Duodenal mucosa (tissue), 2 donors: ENCODE measurements at regions not wholly inside any gene's neighbourhood (a gene's known extent, or its start where the extent isn't known, plus 50 kb on each side); places are given as distances from the start of the nearest gene placed in this dataset.
"Not testable (repeated sequence)": the region's sequence is repeated elsewhere in the genome, so short reads cannot be mapped to it uniquely, and the experiment has no call there.

Experiments
- H3K27ac ChIP-seq: one replicate; pipeline ENCODE4 v1.7.0; 2013; ENCODE audit warnings: low read depth, low read length
- H3K27me3 ChIP-seq, 2 donors: one replicate each; pipeline ENCODE4 v1.7.0; 2013; ENCODE audit warnings: low read length in 2 of 2, control low read depth in 1 of 2; ENCODE audit not compliant: insufficient read depth in 2 of 2, control insufficient read depth in 1 of 2
- H3K36me3 ChIP-seq, 2 donors: one replicate each; pipeline ENCODE4 v1.7.0; 2013; ENCODE audit warnings: low read length in 2 of 2, control low read depth in 1 of 2; ENCODE audit not compliant: insufficient read depth in 2 of 2, control insufficient read depth in 1 of 2
- H3K4me1 ChIP-seq, 2 donors: one replicate each; pipeline ENCODE4 v1.7.0; 2013; ENCODE audit warnings: low read length in 2 of 2, control low read depth in 1 of 2; ENCODE audit not compliant: insufficient read depth in 2 of 2, control insufficient read depth in 1 of 2
- H3K4me3 ChIP-seq, 2 donors: one replicate each; pipeline ENCODE4 v1.7.0; 2013; ENCODE audit warnings: low read length in 2 of 2, low read depth in 1 of 2
- H3K9ac ChIP-seq, 2 donors: one replicate each; pipeline ENCODE4 v1.7.0; 2013; ENCODE audit warnings: low read length in 2 of 2, low read depth in 1 of 2
- H3K9me3 ChIP-seq, 2 donors: one replicate each; pipeline ENCODE4 v1.7.0; 2013; ENCODE audit warnings: low read length in 2 of 2, control low read depth in 1 of 2; ENCODE audit not compliant: control insufficient read depth in 1 of 2

DNA sequence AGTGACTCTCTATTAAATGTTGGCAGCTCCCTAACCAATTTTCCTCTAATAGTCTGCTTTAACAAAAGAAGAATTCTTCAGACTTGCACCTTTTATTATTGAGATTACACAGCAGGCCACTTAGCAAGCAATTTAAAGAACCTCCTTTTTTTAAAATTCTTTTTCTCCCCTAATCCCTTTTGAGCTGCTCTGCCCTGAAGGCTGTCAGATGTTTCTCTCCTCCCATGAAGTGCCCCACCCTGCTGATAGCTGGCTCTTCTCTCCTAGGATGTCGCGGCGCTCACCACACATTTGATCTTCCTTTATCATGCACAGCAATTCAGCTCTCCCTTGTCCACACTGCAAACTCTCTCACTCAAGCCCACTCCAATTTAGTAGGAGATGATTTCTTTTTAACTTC is 1471.1 kb upstream of the ACO1 start:
- no peak overlapping the region for H3K4me3 ChIP-seq
- no peaks in the 10 kb centered on the region for H3K9me3 ChIP-seq
- no peak overlapping the region for H3K27ac ChIP-seq
- H3K27me3 ChIP-seq: no peaks in the 10 kb centered on the region
- no peaks in the 10 kb centered on the region for H3K36me3 ChIP-seq
- no peak overlapping the region for H3K9ac ChIP-seq
- H3K4me1 ChIP-seq: no peaks in the 10 kb centered on the region

DNA sequence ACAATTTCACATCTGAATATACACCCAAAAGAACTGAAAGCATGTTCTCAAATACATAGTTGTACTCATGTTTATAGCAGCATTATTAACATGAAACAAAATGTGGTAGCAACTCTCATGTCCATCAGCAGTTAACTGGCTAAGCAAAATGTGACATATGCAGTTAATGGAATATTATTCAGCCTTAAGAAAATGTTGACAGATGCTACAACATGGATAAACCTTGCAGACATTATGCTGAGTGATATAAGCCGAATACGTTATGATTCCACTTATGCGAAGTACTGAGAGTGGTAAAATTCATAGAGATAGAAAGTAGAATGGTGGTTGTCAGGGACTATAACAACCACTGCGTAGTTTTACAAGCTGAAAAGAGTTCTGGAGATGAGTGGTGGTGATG is 1469.0 kb upstream of the ACO1 start:
- H3K9ac ChIP-seq: no peak overlapping the region
- H3K27me3 ChIP-seq: no peaks in the 10 kb centered on the region
- no peak overlapping the region for H3K4me3 ChIP-seq
- no peak overlapping the region for H3K27ac ChIP-seq
- H3K36me3 ChIP-seq: no peaks in the 10 kb centered on the region
- no peaks in the 10 kb centered on the region for H3K4me1 ChIP-seq
- H3K9me3 ChIP-seq: no peaks in the 10 kb centered on the region

DNA sequence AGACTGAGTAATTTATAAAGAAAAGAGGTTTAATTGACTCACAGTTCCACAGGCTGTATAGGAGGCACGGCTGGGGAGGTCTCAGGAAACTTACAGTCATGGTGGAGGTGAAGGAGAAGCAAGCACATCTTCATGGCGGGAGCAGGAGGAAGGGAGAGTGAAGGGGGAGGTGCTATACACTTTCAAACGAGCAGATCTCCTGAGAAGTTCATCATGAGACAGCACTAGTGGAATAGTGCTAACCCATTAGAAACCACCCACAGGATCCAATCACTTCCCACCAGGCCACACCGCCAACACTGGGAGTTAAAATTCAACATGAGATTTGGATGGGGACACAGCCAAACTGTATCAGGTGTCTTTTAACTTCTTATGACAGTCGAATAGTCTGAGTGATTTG is 1459.3 kb upstream of the ACO1 start:
- H3K4me1 ChIP-seq: no peaks in the 10 kb centered on the region
- no peaks in the 10 kb centered on the region for H3K9me3 ChIP-seq
- no peak overlapping the region for H3K4me3 ChIP-seq
- H3K27ac ChIP-seq: no peak overlapping the region
- H3K36me3 ChIP-seq: no peaks in the 10 kb centered on the region
- no peak overlapping the region for H3K9ac ChIP-seq
- no peaks in the 10 kb centered on the region for H3K27me3 ChIP-seq

DNA sequence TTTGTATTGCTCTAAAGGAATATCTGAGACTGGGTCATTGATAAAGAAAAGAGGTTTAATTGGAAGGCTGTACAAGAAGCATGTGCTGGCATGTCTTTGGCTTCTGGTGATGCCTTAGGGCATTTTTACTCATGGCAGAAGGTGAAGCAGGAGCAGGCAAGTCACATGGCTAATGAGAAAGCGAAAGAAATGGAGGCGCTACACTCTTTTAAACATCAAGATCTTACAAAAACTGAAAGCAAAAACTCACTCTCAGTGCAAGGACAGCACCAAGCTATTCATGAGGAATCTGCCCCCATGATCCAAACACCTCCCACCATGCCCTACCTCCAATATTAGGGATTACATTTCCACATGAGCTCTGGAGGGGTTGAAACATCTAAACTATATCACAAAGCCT is 1458.8 kb upstream of the ACO1 start:
- Histone ChIP-seq H3K36me3 (no peaks in the 10 kb centered on the region), H3K27ac (no peak overlapping the region), H3K4me1 (no peaks in the 10 kb centered on the region), H3K9me3 (no peaks in the 10 kb centered on the region), H3K27me3 (no peaks in the 10 kb centered on the region), H3K4me3 (no peak overlapping the region), H3K9ac (no peak overlapping the region)

DNA sequence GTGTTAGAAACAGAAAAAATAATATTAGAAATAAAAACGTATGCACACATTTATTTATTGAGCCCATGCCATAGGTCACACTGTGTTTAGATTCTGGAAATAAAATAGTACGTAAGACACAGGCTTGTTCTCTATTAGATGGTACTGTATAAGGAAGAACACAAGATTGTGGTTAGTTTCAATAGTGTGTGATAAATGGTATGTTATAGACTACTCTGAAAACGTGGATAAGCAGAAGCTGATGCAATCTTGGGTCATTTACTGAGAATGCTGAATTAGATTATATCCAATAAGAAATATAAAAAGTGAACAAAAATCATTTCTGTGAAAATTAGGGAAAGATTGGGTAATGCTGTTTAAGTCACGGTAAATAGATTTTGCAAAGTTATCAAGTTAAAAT is 1456.4 kb upstream of the ACO1 start:
- no peaks in the 10 kb centered on the region for H3K36me3 ChIP-seq
- H3K9me3 ChIP-seq: no peaks in the 10 kb centered on the region
- no peaks in the 10 kb centered on the region for H3K27me3 ChIP-seq
- no peak overlapping the region for H3K27ac ChIP-seq
- no peak overlapping the region for H3K9ac ChIP-seq
- no peaks in the 10 kb centered on the region for H3K4me1 ChIP-seq
- no peak overlapping the region for H3K4me3 ChIP-seq

DNA sequence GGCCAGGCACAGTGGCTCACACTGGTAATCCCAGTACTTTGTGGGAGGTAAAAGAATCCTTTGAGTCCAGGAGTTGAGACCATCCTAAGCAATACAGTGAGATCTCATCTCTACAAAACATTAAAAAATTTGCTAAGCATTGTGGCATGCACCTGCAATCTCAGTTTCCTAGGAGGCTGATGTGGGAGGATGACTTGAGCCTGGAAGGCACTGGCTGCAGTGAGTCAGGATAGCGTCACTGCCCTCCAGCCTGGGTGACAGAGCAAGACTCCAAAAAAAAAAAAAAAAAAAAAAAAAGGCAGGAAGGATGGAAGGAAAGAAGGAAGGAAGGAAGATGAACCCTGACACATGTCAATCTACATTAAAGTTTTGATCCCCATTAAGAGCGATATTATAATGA is 1452.2 kb upstream of the ACO1 start:
- no peaks in the 10 kb centered on the region for H3K27me3 ChIP-seq
- H3K9ac ChIP-seq: no peak overlapping the region
- H3K9me3 ChIP-seq: no peaks in the 10 kb centered on the region
- no peak overlapping the region for H3K4me3 ChIP-seq
- H3K27ac ChIP-seq: no peak overlapping the region
- H3K36me3 ChIP-seq: no peaks in the 10 kb centered on the region
- H3K4me1 ChIP-seq: no peaks in the 10 kb centered on the region

DNA sequence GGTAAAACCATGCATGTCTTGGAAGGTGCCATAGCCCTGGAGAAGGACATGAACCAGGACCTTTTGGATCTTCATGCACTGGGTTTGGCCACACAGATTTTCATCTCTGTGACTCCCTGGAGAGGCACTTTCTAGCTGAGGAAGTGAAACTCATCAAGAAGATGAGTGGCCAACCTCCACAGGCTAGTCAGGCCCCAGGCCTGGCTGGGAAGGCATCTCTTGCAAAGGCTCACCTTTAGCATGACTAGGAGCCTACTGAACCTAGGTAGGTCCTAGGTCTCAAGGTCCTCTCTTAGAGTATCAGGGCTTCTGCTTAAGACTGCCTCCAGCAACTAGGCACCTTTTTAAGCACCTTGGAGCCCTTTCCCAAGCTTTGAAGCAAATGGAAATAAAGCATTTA is 1448.7 kb upstream of the ACO1 start:
- H3K4me3 ChIP-seq: no peak overlapping the region
- no peak overlapping the region for H3K27ac ChIP-seq
- H3K27me3 ChIP-seq: no peaks in the 10 kb centered on the region
- no peaks in the 10 kb centered on the region for H3K36me3 ChIP-seq
- H3K9me3 ChIP-seq: no peaks in the 10 kb centered on the region
- H3K9ac ChIP-seq: no peak overlapping the region
- no peaks in the 10 kb centered on the region for H3K4me1 ChIP-seq

DNA sequence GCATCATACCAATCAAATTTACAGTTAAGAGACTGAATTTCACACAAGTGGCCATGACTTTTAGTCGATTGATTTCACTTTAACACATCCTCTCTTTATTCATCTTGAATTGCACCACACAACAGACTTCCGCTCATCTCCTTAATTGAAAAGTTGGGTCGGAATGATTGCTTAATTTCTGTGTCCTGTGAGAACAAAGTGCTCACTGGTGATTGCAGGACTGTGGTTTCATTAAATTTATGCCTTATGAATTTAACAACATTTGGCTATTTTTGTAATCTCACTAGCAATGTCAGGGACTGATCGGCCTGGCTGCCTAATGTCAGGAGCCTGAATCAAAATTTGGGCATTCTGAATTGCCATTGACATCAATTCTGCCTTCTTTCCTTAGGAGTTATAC is 1447.3 kb upstream of the ACO1 start:
- Histone ChIP-seq H3K36me3 (no peaks in the 10 kb centered on the region), H3K27me3 (no peaks in the 10 kb centered on the region), H3K4me1 (no peaks in the 10 kb centered on the region), H3K9ac (no peak overlapping the region), H3K9me3 (no peaks in the 10 kb centered on the region), H3K4me3 (no peak overlapping the region), H3K27ac (no peak overlapping the region)

DNA sequence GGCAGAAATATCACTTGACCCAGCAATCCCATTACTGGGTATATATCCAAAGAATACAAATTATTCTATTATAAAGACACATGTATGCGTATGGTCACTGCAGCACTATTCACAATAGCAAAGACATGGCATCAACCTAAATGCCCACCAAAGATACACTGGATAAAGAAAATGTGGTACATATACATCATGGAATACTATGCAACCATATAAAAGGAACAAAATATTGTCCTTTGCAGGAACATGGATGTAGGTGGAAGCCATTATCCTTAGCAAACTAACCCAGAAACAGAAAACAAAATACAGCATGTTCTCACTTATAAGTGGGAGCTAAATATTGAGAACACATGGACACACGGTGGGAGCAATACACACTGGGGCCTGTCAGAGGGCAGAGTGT is 1441.6 kb upstream of the ACO1 start:
- not testable (repeated sequence) for H3K27ac ChIP-seq, H3K4me3 ChIP-seq, H3K4me1 ChIP-seq, H3K27me3 ChIP-seq, H3K9me3 ChIP-seq, H3K9ac ChIP-seq, H3K36me3 ChIP-seq

DNA sequence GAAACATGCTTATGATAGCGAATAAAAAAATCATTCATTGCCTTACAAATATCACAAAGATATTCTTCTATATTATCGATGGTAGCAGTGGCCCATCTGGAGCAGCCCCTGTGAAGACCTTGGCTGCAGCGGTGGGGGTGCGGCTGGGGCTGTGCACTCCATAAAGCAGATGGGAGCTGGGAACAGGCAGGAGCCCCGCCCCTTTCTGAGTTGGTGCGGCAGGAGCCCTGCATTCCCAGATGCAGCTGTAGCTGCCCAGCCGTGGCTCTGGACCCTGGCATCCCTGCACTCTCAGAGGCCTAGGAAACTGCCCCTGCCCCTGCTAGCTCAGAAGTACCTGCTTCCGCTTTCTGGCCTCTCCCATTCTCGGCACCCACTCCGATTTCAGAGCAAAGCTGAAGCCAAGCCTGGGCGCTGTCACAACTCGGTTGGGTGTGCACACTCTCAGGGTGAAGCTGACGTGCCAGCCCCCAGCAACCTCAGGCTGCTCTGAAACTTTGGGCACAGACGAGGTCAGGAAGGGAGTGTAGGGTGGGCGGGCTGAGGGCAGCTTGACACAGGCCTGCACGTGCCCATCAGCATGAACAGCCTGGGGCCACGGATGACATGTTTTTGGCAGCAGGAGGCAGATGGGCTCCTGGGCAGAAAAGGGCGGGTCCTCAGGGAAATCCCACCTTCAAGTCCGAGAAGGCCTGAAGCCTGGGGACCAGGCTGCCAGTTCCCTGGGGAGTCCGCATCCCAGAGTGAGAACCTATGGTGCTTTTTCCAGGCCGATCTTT is 1440.8 kb upstream of the ACO1 start:
- Histone ChIP-seq H3K4me1 (no peaks in the 10 kb centered on the region), H3K36me3 (no peaks in the 10 kb centered on the region), H3K27ac (no peak overlapping the region), H3K27me3 (no peaks in the 10 kb centered on the region), H3K9ac (no peak overlapping the region), H3K4me3 (no peak overlapping the region), H3K9me3 (no peaks in the 10 kb centered on the region)

DNA sequence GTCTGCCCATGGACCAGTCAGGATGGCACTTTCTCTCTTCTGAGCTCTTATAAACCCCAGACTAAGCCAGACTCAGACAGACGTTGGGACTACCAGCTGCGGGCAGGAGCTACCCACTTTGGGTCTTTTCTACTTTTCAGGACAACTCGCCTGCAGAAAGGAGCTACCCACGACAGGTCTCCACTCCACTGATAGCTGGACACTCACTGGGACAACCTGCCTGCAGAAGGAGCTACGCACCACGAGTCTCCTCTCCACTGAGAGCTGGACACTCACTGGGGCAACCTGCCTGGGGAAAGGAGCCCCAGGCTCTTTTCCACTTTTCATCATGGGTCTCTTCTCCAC is 1440.2 kb upstream of the ACO1 start:
- Histone ChIP-seq H3K4me3 (no peak overlapping the region), H3K27ac (no peak overlapping the region), H3K36me3 (no peaks in the 10 kb centered on the region), H3K4me1 (no peaks in the 10 kb centered on the region), H3K9ac (no peak overlapping the region), H3K27me3 (no peaks in the 10 kb centered on the region), H3K9me3 (no peaks in the 10 kb centered on the region)
